ENCODE measurements at regions not wholly inside any gene's neighbourhood (a gene's known extent, or its start where the extent isn't known, plus 50 kb on each side); places are given as distances from the start of the nearest gene placed in this dataset.

DNA sequence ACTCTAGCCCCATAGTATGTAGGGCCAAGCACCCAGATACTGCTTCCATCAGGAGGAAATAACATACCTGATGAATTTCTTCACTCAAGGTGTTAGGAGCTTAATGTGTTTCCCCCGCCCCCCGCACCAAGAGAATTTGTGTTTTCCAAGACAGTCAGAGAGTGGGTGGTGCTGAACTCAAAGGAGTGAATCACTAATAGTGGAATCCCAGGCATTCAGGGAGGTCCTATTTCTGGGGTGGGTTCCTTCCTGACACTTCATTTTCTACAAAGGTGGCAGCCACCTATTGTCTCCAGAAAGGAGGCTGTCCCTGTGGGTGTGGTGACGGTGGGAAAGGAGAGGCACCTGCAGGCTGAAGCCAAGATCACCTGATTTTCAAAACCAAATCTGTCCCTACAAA, 50.8 kb upstream of the ELF5 start:
- no peak for DNase-seq (ENCODE audit: low read depth in 4 of 4, low spot score in 1 of 4)

- DNase-seq (ENCODE audit: low read depth in 4 of 4, low spot score in 1 of 4): no peak
Observed at GRCh38 chr11:34564807-34565241, 51.2 kb upstream of the ELF5 start.

DNA sequence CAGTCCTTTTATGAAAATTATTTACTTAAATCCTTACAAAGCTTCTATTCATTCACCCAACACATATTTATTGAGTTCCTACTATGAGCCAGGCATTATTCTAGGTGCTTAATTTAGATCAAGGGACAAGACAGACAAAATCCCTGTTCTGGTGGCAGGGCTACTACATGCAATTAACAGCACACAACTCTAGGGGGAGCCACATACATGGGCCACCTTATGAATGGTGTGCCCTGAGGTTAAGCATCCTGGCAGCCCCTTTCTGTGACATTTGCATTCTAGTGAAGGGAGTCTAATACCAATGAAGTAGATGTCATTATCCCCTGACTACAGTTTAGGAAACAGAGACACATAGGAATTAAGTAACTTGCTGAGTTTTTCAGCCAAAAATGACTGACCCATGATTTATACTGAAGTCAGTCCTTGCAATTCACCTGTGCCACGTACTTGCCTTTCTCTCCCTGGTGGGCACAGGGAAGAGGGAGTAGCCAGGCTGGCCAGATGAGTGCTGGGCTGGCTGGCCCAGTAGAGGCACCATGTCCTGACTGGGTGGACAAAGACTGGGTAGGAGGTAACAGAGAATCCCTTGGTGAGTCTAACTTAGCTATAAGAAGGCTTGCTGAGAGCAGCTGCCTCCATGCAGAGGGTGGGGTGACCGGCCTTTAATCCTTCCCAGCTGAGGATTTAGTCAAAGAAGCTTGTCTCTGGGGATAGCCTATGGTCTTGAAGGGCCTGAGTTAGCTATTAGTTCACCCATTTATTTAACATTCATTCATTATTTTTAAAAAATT, 52.0 kb upstream of the ELF5 start:
- peak in 1 of 4 experiments; percentile 2 for DNase-seq (ENCODE audit: low read depth in 4 of 4, low spot score in 1 of 4)

- no peak for DNase-seq (ENCODE audit: low read depth in 4 of 4, low spot score in 1 of 4)
Observed at GRCh38 chr11:34566208-34566551, 52.6 kb upstream of the ELF5 start.

DNA sequence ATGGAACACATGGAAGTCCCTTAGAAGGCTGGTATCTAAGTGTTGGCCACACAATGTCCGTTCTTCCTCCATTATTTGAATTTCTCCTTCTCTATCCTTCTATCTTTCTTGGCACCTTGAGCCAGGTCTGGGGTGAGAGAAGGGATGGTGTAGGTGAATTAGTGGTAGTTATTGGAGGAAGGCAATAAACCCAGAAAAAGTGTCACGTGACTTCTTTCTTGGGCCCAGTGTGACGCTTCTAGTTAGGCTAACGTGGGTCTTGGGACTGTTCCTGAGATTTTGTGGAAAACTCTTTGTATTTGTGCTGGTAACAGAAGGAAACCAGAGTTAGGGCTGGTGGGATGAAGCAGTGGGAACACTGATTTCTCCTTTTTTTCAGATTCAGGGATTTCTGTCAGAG, 53.1 kb upstream of the ELF5 start:
- DNase-seq (ENCODE audit: low read depth in 4 of 4, low spot score in 1 of 4): no peak

- no peak for DNase-seq (ENCODE audit: low read depth in 4 of 4, low spot score in 1 of 4)
Observed at GRCh38 chr11:34567733-34568132, 53.2 kb upstream of the EHF start.

GRCh38 chr11:34570584-34570983, 50.3 kb upstream of the EHF start:
- DNase-seq (ENCODE audit: low read depth in 4 of 4, low spot score in 1 of 4): peak in 1 of 4 experiments; percentile 8
